HuH-7 (cell line): ENCODE measurements at regions not wholly inside any gene's neighbourhood (a gene's known extent, or its start where the extent isn't known, plus 50 kb on each side); places are given as distances from the start of the nearest gene placed in this dataset.
"Not testable (repeated sequence)": the region's sequence is repeated elsewhere in the genome, so short reads cannot be mapped to it uniquely, and the experiment has no call there.

Experiments
- DNase-seq: peaks from one replicate; pipeline ENCODE4 v3.0.0; 2011; ENCODE audit warnings: low spot score

DNA sequence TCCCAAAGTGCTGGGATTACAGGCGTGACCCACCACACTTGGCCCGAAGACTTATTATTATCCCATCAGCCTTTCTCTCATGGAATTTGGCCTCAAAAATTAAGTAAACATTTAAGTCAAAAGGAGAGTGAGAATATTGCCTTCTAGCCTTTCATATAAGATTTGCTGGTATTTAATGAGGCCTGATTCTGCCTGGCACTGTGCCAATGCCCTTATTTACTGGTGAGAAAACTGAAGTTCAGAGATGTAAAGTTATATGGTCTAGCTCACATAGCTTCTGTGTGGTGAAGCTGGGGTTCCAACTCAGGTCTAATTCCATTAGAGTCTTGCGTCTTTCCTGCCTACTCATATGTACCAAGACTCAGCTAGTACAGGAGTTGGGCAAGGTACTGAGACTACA is 260.2 kb downstream of the SDHAF3 start:
- DNase-seq: no peak

DNA sequence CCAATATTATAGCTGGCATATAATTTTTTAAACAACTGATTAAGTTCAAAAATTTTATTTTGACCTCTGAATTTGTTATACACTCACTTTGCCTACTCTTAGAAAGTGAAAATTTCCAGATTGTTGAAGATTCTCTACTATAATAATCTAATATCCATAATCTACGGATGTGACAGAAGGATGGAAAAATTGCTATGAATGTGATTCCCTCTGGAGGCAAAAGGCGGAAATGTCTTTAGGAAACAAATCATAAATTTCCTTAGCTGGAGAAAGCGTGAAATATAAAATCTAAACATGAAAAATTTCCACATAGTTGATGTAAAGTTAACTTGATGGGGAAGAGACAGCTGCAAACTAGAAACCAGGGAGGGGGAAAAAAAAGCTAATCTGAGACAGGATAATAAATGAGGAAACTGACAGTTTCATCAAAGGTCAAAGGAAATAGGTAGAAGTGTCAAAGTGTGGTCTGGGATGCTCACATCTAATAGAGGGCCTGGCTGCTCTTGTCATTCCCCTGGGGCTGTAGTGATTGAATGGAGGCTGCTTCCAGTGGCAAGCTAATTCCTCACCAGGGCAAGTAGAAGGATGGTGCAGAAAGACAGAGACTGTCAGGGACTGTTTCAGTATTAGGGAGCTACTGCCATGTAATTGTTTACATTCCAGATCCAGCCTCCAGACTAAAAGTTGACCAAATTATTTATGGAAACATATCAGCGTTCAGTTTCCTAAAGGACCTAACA is 264.5 kb downstream of the SDHAF3 start:
- no peak for DNase-seq

DNA sequence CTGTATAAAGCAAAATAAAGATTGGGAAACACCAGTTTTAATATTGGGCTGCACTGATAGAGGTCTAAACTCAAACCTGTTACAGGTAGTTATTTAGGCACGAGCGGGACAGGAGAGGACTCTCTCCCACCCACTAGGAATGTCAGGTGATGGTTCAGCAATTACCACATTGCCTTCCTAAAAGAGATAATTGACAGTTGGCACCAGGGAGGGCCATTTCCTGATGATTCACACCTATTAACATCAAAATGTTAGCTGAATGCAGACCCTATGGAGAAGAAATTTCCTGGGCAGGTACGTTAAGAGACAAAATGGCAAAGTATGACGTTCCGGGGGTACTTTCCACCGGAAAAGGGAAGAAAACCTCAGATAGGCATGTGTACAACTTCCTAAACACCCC is 272.6 kb downstream of the SDHAF3 start:
- DNase-seq: no peak

DNA sequence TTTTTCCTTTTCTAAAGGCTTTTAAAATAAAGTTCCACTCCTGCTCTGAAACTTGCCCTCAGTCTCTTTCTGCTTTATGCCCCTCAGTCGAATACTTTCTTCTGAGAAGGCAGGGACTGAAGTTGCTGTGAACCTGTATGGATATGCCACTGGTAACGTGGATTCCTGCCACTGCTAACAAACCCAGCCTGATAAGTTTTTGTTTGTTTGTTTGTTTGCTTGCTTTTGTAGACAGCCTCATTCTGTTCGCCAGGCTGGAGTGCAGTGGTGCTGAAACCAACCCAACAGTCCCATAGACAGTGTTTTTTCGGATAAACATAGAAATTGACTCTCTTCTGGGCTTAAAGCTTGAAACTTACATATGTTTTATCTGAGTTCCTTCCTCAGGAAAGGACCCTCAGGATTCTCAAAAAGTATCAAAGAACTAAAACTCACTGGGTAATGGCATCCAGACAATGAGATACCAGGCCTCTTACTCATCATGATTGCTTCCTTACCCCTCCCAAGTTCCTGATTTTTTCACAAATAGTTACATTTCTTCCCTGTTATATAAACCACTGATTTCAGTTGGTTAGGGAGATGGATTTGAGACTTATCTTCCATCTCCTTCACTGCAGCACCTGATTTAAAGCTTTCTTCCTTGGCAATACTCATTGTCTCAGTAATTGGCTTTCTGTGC is 273.6 kb downstream of the SDHAF3 start:
- no peak for DNase-seq

DNA sequence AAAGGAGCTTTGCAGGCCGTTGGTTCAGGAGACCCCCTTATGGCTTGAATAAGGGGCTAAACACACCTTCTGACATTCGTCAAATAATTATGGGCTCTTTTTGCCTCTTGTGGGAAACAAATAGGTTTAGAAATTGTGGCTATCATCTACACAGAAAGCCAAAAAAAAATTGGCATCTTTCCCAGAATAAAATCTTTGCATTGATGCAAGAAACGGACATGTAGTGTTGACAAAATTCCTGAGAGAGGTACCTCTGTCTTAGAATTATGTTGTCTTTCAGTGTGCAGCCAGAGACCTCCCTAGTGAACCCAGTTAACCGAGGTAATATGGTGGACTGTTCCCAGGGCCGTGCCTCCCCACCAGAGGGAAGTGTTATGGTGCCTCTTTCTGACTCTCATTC is 283.9 kb downstream of the SDHAF3 start:
- DNase-seq: no peak

- DNase-seq: no peak
Measured at GRCh38 chr7:97405835-97406234, 288.3 kb downstream of the SDHAF3 start.

DNA sequence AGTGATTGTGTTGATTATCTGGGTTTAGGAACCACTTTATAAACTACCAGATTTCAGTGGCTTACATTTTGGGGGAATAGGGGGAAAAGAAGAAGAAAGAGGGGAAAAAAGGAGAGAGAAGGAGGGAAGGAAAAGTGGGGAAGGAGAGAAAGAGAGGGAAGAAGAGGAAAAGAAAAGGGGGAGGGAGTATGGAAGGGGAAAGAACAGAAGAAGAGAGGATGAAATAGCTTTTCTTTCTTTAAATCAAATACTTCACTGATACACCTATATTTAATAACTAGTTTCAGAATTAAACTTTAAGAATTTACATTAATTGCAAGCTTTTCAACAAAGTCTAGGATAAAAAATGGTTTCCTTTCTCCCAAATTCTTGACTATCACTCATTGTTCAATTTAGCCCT is 289.6 kb downstream of the SDHAF3 start:
- DNase-seq: no peak

DNA sequence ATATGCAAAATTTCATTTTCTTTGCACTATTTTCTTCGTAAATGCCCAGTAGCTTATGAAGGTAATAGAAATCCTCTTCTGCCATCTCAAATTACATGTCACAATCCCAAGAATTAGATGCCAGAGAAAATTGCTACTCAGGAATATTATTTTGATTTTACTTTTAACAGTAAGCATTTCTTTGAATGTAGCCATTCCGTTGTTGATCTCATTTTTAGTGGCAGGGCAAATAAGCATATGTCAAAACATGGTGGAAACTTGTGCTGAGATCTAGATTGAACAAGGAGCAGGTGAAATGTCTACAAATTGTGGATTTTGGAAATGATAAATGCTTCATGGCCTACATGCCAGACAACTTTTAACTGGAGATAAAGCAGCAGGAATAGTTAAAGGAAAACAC is 291.8 kb downstream of the SDHAF3 start:
- DNase-seq: no peak

GRCh38 chr7:97418312-97418711 is 300.8 kb downstream of the SDHAF3 start:
- no peak for DNase-seq

DNA sequence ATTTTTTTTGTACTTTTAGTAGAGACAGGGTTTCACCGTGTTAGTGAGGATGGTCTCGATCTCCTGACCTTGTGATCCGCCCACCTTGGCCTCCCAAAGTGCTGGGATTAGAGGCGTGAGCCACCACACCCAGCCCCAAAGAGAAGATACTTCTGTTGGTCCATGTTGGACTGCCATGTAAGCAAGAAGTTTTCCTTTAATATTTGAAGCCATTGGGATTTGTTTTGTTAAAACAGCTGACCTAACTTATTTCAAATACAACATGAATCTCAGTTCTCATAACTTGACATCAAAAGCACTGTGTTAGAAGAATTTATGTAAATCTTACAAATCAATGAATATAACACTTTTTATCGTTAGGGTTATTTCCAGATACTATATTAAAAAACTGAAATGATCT is 302.4 kb downstream of the SDHAF3 start:
- DNase-seq: no peak

DNA sequence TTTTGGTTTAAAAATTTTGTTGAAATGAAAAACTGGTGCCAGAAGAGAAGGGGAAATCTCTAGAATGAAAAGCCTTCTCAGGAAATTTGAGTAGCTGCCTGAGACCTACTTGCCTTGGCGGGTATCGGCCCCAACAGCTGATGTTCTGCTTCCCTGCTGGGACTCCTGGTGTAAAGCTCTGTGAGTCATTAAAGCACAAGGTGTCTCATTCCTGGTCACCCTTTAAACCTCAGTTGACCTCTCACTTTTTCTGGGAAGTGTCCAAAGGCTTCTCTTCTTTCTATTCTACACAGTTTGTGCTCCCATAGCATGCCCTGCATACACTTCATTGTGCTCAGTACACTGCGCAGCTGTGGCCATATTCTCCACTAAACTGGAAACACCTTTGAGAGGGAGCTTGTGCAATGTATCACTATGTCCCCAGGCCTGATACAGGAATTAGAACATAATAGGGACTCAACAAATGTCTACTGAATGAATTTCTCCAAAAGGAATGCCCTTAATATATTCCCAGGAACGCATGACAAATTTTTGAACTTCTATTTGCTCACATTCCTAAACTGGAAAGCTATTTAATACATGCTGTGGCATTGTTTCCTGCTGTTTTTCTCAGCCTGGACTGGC is 303.9 kb downstream of the SDHAF3 start:
- no peak for DNase-seq

GRCh38 chr7:97422046-97422445 is 304.5 kb downstream of the SDHAF3 start:
- no peak for DNase-seq

- DNase-seq: no peak
Measured at GRCh38 chr7:97430006-97430405, 301.9 kb upstream of the TAC1 start.

GRCh38 chr7:97439637-97440214 is 292.2 kb upstream of the TAC1 start:
- DNase-seq: no peak

DNA sequence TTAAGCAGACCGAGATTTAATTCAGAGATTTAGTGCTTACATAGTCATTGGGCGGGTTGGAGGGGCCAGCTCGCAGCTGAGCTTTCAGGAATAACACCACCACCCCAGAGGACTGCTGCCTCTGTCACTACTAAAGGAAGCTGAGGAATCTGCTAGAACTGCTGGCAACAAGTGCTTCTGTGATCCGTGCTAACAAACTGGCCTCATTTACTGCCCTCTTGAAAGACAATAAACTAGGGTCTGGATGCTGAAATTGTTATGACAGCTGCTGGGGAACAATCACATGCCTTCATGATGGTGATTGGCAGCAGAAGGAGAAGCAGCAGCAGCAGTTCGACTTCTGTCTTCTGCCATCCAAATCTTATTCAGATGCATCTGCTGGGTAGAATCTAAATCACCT is 285.5 kb upstream of the TAC1 start:
- DNase-seq: no peak

GRCh38 chr7:97449448-97449847 is 282.4 kb upstream of the TAC1 start:
- not testable (repeated sequence) for DNase-seq

- DNase-seq: no peak
Measured at GRCh38 chr7:97450516-97450915, 281.4 kb upstream of the TAC1 start.

DNA sequence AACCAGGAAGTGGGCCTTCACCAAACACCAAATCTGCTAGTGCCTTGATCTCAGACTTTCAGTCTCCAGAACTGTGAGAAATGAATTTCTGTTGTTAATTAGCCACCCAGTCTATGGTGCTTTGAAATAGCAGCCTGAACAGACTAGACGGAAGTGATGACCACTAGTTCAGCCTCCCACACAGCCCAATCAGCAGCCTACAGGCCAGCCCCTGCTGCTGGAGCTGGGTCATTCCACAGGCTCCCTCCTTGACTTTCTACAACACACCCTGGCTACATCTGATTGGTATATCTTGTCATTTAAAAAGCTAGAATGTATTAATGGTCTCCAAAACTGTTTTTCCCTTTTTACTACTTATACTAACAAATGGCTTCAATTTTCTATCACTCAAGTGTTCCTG is 277.2 kb upstream of the TAC1 start:
- DNase-seq: no peak

DNA sequence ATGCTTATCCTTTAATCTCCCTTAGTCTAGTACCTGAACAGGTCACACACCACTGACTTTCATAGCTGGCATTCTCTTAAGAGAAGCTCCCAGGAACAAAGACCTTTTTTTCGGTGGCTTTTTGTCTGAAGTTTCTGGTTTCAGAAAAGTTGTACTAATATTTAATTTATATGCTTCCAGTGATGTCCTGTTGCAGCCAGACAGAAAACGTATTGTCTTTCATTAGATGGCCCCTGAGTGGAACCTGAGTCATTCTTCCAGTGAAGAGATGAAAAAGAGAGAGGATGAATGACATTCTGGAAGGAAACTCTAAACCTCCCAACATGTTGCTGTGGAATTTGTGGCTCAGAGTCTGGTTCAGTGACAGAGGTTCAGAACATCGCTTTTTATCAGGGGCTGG is 274.8 kb upstream of the TAC1 start:
- no peak for DNase-seq

DNA sequence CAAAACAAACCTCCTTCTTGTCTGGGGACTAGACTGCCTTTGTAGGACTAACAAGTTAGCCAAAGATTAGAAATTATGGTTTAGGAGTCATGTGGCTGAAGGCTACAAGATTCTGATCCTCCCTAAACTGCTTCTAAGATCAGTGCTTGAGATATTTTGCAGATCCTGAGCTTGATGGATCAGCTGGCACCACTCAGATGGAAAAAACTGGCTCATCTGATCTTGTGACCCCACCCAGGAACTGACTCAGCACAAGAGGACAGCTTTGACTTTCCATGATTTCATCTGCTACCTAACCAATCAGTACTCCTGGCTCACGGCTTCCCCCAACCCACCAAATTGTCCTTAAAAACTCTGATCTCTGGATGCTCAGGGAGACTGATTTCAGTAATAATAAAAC is 271.5 kb upstream of the TAC1 start:
- no peak for DNase-seq

DNA sequence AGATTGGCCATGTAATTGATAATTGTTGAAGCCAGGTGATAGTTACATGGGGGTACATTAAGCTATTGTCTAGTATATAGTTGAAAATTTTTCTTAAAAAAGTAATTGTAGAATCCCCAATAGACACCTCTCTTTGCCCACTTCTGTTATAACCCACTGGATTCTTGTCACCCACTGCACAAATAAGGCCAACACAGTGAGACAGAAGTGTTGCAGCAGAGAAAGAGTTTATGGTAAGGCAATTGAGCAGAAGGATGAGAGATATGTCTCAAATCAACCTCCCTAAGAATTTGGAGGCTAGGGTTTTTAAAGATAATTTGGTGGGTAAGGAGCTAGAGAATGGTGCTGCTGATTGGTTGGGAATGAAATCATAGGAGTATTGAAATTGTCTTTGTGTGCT is 270.3 kb upstream of the TAC1 start:
- no peak for DNase-seq

- DNase-seq: no peak
Measured at GRCh38 chr7:97466071-97466470, 265.8 kb upstream of the TAC1 start.
